ENCODE measurements at regions not wholly inside any gene's neighbourhood (a gene's known extent, or its start where the extent isn't known, plus 50 kb on each side); places are given as distances from the start of the nearest gene placed in this dataset.
"Not testable (repeated sequence)": the region's sequence is repeated elsewhere in the genome, so short reads cannot be mapped to it uniquely, and the experiment has no call there.

- no peak for DNase-seq
These were observed 79.6 kb upstream of the LAPTM4A start for GRCh38 chr2:20130821-20131645.

- DNase-seq, result no peak
These were observed 78.7 kb upstream of the LAPTM4A start for GRCh38 chr2:20130160-20130560.

GRCh38 chr2:20129331-20130159 lies 78.1 kb upstream of the LAPTM4A start:
- DNase-seq, result no peak

- DNase-seq, result no peak
These were observed 77.3 kb upstream of the LAPTM4A start for GRCh38 chr2:20128506-20129330.

DNA sequence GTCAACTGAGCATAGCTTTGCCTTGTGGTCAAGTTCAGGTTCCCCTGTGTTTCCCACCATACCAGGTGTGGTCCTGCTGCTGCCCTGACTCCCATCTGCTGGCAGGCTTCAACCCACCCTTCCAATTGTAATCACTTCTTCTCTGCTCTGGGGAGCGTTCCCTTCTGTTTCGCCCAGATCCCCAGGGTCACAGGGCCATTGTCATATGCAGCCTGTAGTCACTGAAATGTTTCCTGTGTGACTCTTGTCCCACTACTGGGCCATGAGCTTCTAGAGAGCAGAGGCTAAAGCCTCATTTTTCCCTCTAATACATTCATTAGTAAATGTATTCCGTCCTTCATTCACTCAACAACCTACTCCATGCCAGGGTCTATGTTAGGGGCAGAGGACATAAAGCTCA lies 75.0 kb upstream of the LAPTM4A start:
- DNase-seq, result no peak

DNA sequence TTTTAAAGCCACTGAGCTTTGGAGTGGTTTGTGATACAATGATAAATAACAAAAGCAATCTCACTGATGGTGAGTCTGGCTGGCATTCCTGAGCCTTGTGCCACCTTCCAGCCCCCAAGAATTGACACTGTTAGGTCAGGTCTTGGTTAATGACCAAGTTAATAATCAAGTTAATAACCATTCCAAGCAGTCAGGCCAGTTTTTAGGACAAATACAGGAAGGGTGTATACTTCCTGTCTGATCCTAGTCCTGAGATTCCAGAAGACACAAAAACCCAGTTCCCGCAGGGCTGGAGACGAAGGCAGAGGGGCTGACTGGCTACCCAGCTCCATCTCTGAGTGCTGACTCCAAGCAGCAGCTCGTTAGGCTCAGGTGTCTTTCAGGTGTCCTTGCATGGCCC lies 74.6 kb upstream of the LAPTM4A start:
- no peak for DNase-seq

- DNase-seq, result no peak
These were observed 74.2 kb upstream of the LAPTM4A start for GRCh38 chr2:20125616-20126015.

DNA sequence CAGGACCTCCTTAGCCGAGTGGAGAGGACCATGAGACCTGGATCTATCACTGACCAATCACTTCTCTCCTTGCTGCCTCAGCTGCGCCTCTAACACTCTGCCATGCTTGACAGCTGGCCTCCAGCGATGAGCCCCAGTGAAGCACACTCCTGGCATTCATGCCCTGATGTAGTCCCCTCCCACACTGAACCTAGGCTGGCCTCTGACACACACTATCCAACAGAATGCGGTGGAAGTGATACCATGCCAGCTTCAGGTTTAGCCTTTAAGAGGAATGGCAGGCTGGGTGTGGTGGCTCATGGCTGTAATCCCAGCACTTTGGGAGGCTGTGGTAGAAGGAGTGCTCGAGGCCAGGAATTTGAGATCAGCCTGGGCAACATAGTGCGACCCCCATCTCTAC lies 73.7 kb upstream of the LAPTM4A start:
- no peak for DNase-seq

DNA sequence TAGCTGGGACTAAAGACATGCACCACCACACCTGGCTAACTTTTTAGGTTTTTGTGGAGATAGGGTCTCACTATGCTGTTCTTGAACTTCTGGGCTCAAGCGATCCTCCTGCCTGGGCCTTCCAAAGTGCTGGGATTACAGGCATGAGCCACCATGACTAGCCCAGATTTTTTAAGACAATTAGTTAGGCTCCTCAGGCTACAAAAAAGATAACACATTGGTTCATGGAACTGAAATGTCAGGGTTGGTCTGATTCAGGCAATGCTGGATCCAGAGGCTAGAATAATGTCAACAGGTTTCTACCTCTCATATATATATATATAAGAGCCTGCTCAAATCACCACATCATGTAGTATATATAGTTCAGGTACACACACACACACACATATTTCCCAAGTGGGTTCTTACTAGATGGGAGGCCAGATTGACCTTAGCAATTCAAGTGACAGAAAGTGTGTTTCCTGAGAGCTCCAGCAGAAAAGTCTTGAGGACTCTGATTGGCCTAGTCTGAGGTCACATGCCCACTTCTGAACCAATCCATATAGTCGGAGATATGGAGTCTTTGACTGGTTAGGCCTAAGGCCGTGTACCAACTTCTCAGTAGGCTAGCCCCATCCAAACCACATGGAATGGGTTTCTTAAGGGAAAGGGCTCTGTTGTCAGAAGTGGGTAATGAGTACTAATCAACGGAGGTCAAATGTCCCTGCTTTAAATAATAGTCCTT lies 72.6 kb upstream of the LAPTM4A start:
- DNase-seq, result no peak

GRCh38 chr2:20122864-20123263 lies 71.4 kb upstream of the LAPTM4A start:
- DNase-seq, result no peak

DNA sequence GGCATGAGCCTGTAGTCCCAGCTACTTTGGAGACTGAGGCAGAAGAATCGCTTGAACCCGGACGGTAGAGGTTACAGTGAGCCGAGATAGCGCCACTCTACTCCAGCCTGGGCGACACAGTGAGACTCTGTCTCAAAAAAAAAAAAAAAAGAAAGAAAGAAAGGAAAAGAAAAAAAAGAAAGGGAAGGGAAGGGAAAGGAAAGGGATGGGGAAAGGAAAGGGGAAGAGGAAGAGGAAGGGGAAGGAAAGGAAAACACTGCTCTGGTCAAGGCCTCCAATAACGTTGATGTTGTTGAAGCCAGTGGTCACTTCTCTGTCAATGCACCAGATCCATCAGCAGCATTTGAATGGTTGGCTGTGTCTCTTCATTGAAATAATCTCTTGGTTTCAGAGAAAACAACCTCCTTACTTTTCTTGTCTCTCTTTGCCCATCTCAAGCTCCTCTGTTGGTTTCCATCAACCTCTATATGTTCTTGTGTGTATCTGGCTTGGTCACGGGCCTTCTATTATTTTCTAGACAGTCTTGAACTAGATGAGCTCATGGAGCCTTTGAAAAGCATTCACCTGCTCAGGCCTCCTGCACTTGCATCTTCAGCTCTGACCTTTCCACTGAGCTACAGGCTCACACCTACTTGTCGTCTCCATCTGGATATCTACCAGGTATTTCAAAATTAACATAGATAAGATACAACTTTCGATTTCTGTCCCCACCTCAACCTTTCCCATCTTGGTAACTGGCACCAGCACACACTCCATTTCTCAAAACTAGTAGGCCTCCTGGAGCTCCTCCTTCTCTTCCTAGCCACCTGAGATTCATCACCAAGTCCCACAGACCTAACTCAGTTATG lies 69.4 kb upstream of the LAPTM4A start:
- no peak for DNase-seq

- DNase-seq, result no peak
These were observed 66.6 kb upstream of the LAPTM4A start for GRCh38 chr2:20118051-20118450.

DNA sequence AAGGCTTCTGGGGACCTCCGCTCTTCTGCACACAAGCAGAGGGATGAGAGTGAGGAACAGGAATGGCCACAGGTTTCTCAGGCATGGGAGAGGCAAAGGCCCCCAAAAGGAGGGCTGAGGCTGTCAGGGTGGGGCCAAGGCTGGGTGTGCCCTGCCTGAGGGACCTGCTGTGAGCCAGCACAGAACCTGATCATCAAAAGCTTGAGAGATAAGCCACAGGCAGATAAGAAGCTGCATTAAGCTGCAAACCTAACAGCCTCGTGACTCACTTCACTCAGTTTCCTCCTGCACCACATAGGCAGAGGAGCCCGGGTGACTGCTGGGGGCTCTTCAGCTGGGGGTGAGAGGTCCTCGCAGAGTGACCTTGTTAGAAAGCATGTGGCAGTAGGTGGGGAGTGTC lies 64.5 kb upstream of the LAPTM4A start:
- DNase-seq, result no peak

- DNase-seq, result no peak
These were observed 63.9 kb upstream of the LAPTM4A start for GRCh38 chr2:20115374-20115773.

DNA sequence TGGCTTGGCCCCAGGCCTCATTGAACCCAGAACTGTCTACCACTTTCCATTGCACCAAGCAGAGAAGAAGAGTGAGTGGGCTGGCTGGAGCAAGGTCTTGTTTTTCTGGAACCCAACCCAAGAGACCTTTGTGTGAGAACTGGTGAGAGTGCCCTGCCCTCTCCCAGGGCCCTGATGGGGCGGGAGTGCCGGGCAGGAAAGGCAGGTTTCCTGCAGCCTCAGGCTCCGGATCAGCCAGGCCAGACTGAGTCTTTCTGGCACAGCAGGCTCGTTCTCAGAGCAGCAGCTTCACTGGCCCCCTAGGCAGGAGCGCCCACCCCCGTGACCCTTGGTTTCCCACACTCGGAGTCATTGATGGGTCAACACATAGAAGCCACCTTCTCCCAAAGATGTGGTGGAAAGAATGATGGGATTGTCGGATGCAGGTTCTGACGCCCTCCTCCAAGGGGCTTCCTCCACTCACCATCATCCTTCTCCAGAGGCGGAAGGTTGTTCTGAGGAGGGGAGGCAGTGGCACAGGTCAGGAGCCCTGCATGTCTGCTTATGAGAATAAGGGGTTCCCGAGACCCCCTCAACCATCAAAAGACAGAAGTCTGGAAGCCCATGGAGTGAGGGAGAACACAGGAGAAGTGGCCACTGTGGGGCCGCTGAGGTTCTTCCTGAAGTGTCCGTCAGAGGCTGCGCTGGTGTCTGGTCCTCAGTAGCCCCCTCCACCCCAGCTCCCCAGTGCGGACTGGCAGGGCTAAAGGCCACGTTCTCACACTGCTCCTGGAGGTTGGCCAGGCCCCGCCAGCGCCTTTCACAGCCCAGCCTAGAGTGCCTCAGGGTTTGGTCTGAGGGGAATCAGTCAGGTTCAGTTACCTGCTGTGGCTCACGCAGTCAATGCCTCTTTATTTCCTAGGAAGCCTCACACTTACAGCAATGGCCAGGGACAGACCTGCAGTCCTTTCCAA lies 62.8 kb upstream of the LAPTM4A start:
- no peak for DNase-seq

- DNase-seq, result no peak
These were observed 61.8 kb upstream of the LAPTM4A start for GRCh38 chr2:20113004-20113796.

GRCh38 chr2:20112361-20112760 lies 60.9 kb upstream of the LAPTM4A start:
- not testable (repeated sequence) for DNase-seq

- no peak for DNase-seq
These were observed 60.1 kb upstream of the LAPTM4A start for GRCh38 chr2:20111311-20112131.

DNA sequence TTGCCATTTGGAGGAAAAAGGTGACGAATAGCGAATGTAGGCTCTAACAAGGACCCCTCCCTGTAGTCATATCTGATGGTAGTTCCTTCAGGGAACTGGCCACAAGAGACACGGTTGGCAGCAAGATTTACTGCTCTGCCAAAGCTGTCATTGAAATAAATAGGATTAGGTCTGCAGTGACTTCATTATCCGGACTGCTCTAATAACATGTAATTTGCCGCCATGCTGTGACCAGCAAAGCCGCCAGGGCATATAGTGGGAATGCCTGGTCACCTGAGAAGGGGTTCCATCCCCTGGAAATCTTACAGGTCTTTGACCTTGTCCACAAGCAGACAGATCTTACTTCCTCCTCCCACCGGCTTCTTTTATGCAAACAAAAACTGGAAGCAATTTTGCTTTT lies 59.4 kb upstream of the LAPTM4A start:
- DNase-seq, result no peak
